Neutrophil (primary cell): ENCODE measurements at regions not wholly inside any gene's neighbourhood (a gene's known extent, or its start where the extent isn't known, plus 50 kb on each side); places are given as distances from the start of the nearest gene placed in this dataset.
"Not testable (repeated sequence)": the region's sequence is repeated elsewhere in the genome, so short reads cannot be mapped to it uniquely, and the experiment has no call there.

ENCODE experiments used
- H3K27ac ChIP-seq: fragments of 200-600 bp; sonication (generic); 2 replicates; pipeline ENCODE4 v1.5.1; 2016; ENCODE audit warnings: mild to moderate bottlenecking, moderate library complexity
- H3K27me3 ChIP-seq: fragments of 200-600 bp; sonication (generic); 2 replicates; pipeline ENCODE4 v1.6.0; 2016; ENCODE audit warnings: mild to moderate bottlenecking
- H3K36me3 ChIP-seq: fragments of 200-600 bp; sonication (generic); 2 replicates; pipeline ENCODE4 v1.5.1; 2017
- H3K4me1 ChIP-seq, 2 experiments: fragments of 200-600 bp in 1 of 2; sonication (generic) in 1 of 2; 1 replicate in 1 of 2; 2 replicates in 1 of 2; pipeline versions ENCODE4 v1.5.1 to v1.6.1; 2013 to 2016; ENCODE audit warnings: low read depth in 1 of 2, low read length in 1 of 2, mild to moderate bottlenecking in 1 of 2, moderate library complexity in 1 of 2; ENCODE audit not compliant: control insufficient read depth in 1 of 2, insufficient read depth in 1 of 2
- H3K4me3 ChIP-seq, 2 experiments: fragments of 200-600 bp in 1 of 2; sonication (generic) in 1 of 2; 1 replicate in 1 of 2; 2 replicates in 1 of 2; pipeline ENCODE4 v1.5.1; 2013 to 2016; ENCODE audit warnings: low read depth in 1 of 2, low read length in 1 of 2, mild to moderate bottlenecking in 1 of 2, moderate library complexity in 1 of 2
- H3K9me3 ChIP-seq: fragments of 200-600 bp; sonication (generic); 2 replicates; pipeline ENCODE4 v1.5.1; 2016
- TF ChIP-seq, protein P1 (sequence below): fragments of 200-600 bp; sonication (generic); IDR thresholded peaks from 2 replicates; pipeline ENCODE4 v1.5.1; 2016; ENCODE audit warnings: antibody characterized with exemption

- Histone ChIP-seq H3K27ac (no peak overlapping the region), H3K9me3 (no peaks in the 10 kb centered on the region), H3K36me3 (no peaks in the 10 kb centered on the region), H3K4me3 (no peak overlapping the region), H3K4me1 (peaks cover 5 to 12% of the 10 kb centered on the region in 2 experiments), H3K27me3 (peaks cover 17% of the 10 kb centered on the region)
- TF ChIP-seq, protein P1, sequence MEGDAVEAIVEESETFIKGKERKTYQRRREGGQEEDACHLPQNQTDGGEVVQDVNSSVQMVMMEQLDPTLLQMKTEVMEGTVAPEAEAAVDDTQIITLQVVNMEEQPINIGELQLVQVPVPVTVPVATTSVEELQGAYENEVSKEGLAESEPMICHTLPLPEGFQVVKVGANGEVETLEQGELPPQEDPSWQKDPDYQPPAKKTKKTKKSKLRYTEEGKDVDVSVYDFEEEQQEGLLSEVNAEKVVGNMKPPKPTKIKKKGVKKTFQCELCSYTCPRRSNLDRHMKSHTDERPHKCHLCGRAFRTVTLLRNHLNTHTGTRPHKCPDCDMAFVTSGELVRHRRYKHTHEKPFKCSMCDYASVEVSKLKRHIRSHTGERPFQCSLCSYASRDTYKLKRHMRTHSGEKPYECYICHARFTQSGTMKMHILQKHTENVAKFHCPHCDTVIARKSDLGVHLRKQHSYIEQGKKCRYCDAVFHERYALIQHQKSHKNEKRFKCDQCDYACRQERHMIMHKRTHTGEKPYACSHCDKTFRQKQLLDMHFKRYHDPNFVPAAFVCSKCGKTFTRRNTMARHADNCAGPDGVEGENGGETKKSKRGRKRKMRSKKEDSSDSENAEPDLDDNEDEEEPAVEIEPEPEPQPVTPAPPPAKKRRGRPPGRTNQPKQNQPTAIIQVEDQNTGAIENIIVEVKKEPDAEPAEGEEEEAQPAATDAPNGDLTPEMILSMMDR: no peak
Measured at GRCh38 chr10:124193309-124193696, 99.9 kb upstream of the CHST15 start.

- Histone ChIP-seq H3K27me3 (peaks cover 17% of the 10 kb centered on the region), H3K4me1 (peaks cover 5 to 12% of the 10 kb centered on the region in 2 experiments)
- H3K4me3 ChIP-seq, H3K27ac ChIP-seq, H3K36me3 ChIP-seq, H3K9me3 ChIP-seq: not testable (repeated sequence)
- TF ChIP-seq, protein P1: peak; percentile 30
Measured at GRCh38 chr10:124192664-124193308, 99.4 kb upstream of the CHST15 start.

DNA sequence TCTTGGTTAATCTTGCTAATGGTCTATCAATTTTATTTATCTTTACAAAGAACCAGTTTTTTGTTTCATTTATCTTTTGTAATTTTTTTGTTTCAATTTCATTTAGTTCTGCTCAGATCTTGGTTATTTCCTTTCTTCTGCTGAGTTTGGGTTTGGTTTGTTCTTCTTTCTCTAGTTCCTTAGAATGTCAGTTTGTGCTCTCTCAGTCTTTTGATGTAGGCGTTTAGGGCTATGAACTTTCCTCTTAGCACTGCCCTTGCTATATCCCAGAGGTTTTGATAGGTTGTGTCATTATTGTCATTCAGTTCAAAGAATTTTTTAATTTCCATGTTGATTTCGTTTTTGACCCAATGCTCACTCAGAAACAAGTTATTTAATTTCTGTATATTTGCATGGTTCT lies 97.1 kb upstream of the CHST15 start:
- H3K9me3 ChIP-seq, H3K4me3 ChIP-seq, H3K36me3 ChIP-seq, H3K27ac ChIP-seq: not testable (repeated sequence)
- Histone ChIP-seq H3K4me1 (peaks cover 5 to 12% of the 10 kb centered on the region in 2 experiments), H3K27me3 (peaks cover 17% of the 10 kb centered on the region)

DNA sequence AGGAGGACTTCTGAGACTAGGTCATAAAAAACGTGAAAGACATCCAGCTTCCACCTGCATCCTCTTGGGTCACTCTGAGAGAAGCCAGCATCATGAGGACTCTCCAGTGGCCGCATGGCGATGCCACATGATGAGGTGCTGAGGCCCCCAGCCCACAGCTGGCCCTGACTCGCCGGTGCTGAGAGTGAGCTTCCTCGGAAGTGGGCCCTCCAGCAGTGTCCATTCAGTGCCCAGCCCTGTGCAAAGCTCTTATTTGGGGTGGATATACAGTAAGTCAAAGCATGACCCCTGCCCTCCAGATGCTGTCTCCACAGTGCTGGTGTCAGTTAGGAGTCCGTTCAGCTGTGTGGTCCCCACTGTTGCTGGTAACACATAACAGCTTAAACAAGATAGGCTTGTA lies 93.6 kb upstream of the CHST15 start:
- TF ChIP-seq, protein P1: no peak
- H3K9me3 ChIP-seq: no peaks in the 10 kb centered on the region
- no peak overlapping the region for H3K27ac ChIP-seq
- H3K36me3 ChIP-seq: no peaks in the 10 kb centered on the region
- no peak overlapping the region for H3K4me3 ChIP-seq
- peaks cover 17% of the 10 kb centered on the region for H3K27me3 ChIP-seq
- no peaks in the 10 kb centered on the region for H3K4me1 ChIP-seq

GRCh38 chr10:124185084-124185483 lies 91.7 kb upstream of the CHST15 start:
- Histone ChIP-seq H3K4me1 (no peaks in the 10 kb centered on the region), H3K27ac (no peak overlapping the region), H3K4me3 (no peak overlapping the region), H3K27me3 (peaks cover 11% of the 10 kb centered on the region), H3K9me3 (no peaks in the 10 kb centered on the region), H3K36me3 (no peaks in the 10 kb centered on the region)
- TF ChIP-seq, protein P1: no peak

DNA sequence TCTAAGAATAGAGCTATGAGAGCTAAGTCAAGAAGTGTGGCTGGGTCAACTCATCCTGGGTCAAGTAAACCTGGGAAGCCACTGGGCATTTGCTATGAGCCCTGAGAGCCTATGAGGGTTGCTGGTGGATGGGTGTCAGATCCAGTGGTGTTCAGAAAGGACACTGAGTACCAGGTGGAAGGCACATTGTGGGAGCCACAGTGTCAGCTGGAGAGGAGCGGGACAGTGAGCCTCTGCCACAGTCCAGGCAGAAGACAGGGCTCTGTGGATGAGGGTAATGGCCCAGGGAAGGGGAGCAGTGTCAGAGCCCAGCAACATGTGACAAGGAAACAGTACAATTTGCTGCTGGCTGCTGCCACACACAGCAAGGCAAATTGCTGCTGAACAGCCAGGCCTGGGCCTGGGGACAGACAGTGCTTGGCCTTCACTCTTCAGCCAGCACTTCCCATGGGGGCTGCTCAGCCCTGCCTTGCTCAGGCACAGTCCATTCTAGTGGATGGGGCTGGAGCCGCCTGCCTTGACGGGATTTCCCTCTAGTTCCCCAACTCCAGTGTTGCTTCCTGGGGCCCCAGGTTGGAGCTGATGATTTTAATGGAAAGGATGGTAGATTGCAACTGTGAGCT lies 90.9 kb upstream of the CHST15 start:
- no peak overlapping the region for H3K4me3 ChIP-seq
- H3K27ac ChIP-seq: no peak overlapping the region
- no peaks in the 10 kb centered on the region for H3K4me1 ChIP-seq
- peaks cover 3% of the 10 kb centered on the region for H3K27me3 ChIP-seq
- TF ChIP-seq, protein P1: no peak
- no peaks in the 10 kb centered on the region for H3K36me3 ChIP-seq
- H3K9me3 ChIP-seq: no peaks in the 10 kb centered on the region
